Aorta (tissue), 5 donors: ENCODE measurements at regions not wholly inside any gene's neighbourhood (a gene's known extent, or its start where the extent isn't known, plus 50 kb on each side); places are given as distances from the start of the nearest gene placed in this dataset.

Experiments
- ATAC-seq: fragments of 200-7000 bp; cut with Tn5 transposase; one replicate; pipeline ENCODE4 v1.9.1; 2022; ENCODE audit warnings: moderate library complexity; ENCODE audit not compliant: low FRiP score
- DNase-seq, 2 donors: peaks; one replicate each; pipeline ENCODE4 v3.0.0-alpha.2; 2020
- H3K27ac ChIP-seq, 2 donors: one replicate each; pipeline ENCODE4 v1.5.1; 2013; ENCODE audit warnings: low read length in 2 of 2, mild to moderate bottlenecking in 2 of 2, moderate library complexity in 2 of 2, control low read depth in 1 of 2, inconsistent platforms in 1 of 2, low read depth in 1 of 2
- H3K27me3 ChIP-seq, 2 donors: one replicate each; pipeline ENCODE4 v1.6.1; 2013; ENCODE audit warnings: control low read depth in 1 of 2, low read length in 1 of 2, mild to moderate bottlenecking in 1 of 2, moderate library complexity in 1 of 2; ENCODE audit not compliant: insufficient read depth in 2 of 2, control insufficient read depth in 1 of 2
- H3K36me3 ChIP-seq, 2 donors: one replicate each; pipeline ENCODE4 v1.6.1; 2013; ENCODE audit warnings: control low read depth in 1 of 2, low read length in 1 of 2, mild to moderate bottlenecking in 1 of 2; ENCODE audit not compliant: insufficient read depth in 2 of 2, control insufficient read depth in 1 of 2
- H3K4me1 ChIP-seq, 2 donors: one replicate each; pipeline ENCODE4 v1.6.1; 2013; ENCODE audit warnings: low read length in 2 of 2, control low read depth in 1 of 2, mild to moderate bottlenecking in 1 of 2, moderate library complexity in 1 of 2; ENCODE audit not compliant: insufficient read depth in 2 of 2, control insufficient read depth in 1 of 2
- H3K4me3 ChIP-seq, 2 donors: one replicate each; pipeline ENCODE4 v1.5.1; 2013; ENCODE audit warnings: low read length in 2 of 2, control low read depth in 1 of 2, mild to moderate bottlenecking in 1 of 2
- H3K9me3 ChIP-seq: one replicate; pipeline ENCODE4 v1.6.1; 2013; ENCODE audit warnings: mild to moderate bottlenecking, low read length; ENCODE audit not compliant: control insufficient read depth
- WGBS, 2 donors: extraction: QIAGEN DNeasy Blood & Tissue Kit; methylation state at CpG; one replicate each; pipeline ENCODE4 v1.1.7; 2013; 5-methylcytosine and 5-hydroxymethylcytosine counted together
- intact Hi-C, 2 donors: fragments of 100-400 bp; cut with DNase I; formaldehyde crosslinking; loops; one replicate each; pipeline versions ENCODE4 v1.14.2 to v1.15.0; 2022
- donor health status: healthy with polysubstance abuse.
- donor health status: Bipolar disorder and iron deficiency.
- donor health status: DM: no; HTN: no; CAD: no.
- donor health status: DM: no; HTN: no; CAD: no.
- donor health status: DM: yes; HTN: yes; CAD: no.

DNA sequence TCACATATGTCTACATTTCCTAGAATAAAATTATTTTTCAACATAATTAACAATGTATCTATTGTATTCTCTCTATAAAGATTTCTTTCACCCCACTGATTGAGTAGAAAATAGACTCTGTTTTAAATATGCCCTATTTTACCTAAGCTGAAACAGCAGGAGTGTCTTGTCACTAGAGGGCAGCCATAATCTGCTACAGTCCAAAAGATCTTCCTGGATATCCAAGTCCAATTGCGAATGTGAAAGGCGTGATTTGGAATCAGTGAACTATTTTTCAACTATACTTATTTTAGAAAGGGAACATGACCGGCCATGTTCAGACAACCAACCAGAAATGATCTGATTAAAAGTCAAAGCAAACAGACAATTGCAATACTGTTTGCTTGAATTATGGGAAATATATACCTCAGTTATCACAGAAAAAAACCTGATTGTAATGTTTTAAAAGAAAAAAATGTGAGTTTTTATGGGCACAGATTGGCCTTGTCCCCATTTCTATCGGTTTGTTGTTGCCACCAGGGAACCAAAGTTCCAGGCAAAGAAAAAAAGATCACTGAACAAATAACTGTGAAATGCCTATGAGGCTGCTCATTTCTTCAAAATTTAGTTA lies 1211.0 kb upstream of the ADGRL4 start:
- intact Hi-C loops: no loop called here
- no peak overlapping the region for H3K4me3 ChIP-seq
- no peaks in the 10 kb centered on the region for H3K27me3 ChIP-seq
- ATAC-seq: peak; percentile 56
- DNase-seq: no peak
- 4 to 6% methylated on average over 4 of the region's 4 CpGs for WGBS, 2 donors
- no peaks in the 10 kb centered on the region for H3K9me3 ChIP-seq
- no peaks in the 10 kb centered on the region for H3K4me1 ChIP-seq
- H3K36me3 ChIP-seq: no peaks in the 10 kb centered on the region
- no peak overlapping the region for H3K27ac ChIP-seq

DNA sequence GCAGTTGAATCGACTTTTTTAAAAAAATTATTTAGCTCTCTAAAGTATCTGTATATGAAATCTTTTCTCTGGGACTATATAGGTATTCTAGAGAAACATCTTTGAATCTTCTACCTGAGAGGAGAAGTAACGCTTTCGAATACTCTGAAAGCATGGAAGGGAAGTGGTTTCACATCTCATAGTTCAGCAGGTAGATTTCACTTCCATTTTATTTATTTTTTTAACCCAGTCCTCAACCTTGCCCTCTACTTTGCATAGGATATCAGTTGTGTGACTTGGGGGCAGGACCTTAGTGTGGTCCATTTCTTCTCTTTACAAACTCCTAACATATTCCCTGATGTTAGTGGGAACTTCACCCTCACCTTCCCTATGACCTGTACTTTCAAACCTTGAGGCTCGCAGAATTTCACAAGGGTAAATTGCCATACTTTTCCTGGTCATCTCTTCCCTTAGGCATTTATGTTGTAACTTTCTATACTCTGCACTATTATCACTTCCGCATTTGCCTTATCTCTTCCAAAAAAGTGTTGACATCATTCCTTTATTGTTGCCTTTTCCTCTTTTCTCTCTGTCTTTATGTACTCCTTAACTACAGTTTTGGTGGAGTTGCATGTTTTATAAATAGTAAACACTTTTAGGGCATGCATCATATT lies 1208.5 kb upstream of the ADGRL4 start:
- H3K36me3 ChIP-seq: no peaks in the 10 kb centered on the region
- no peak for ATAC-seq
- no peaks in the 10 kb centered on the region for H3K27me3 ChIP-seq
- intact Hi-C loops: no loop called here
- DNase-seq: no peak
- 94 to 95% methylated on average over 5 of the region's 5 CpGs for WGBS, 2 donors
- H3K4me3 ChIP-seq: no peak overlapping the region
- no peaks in the 10 kb centered on the region for H3K4me1 ChIP-seq
- no peaks in the 10 kb centered on the region for H3K9me3 ChIP-seq
- H3K27ac ChIP-seq: no peak overlapping the region

DNA sequence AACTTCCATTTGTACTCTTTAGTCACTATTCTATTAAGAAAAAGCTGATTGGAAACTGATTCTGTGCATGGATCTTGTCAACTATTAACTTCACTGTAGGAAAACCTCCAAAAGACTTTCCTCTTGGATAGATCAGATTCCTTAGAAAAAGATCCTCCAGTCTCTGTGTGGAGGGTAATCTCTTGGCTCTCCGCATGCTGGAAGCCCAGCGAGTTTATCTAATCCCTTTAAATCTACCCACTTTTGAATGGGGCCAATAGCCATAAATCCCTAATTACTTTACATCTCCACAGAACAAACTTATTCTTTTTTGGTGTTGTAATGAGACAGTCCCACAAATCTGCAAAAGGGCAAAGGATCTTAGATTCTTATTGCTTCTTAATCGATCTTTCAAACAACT lies 1206.4 kb upstream of the ADGRL4 start:
- H3K27me3 ChIP-seq: no peaks in the 10 kb centered on the region
- no peaks in the 10 kb centered on the region for H3K4me1 ChIP-seq
- 97 to 98% methylated on average over 3 of the region's 3 CpGs for WGBS, 2 donors
- no peak overlapping the region for H3K27ac ChIP-seq
- DNase-seq: no peak
- H3K4me3 ChIP-seq: no peak overlapping the region
- no peak for ATAC-seq
- no peaks in the 10 kb centered on the region for H3K36me3 ChIP-seq
- no peaks in the 10 kb centered on the region for H3K9me3 ChIP-seq
- intact Hi-C loops: no loop called here

DNA sequence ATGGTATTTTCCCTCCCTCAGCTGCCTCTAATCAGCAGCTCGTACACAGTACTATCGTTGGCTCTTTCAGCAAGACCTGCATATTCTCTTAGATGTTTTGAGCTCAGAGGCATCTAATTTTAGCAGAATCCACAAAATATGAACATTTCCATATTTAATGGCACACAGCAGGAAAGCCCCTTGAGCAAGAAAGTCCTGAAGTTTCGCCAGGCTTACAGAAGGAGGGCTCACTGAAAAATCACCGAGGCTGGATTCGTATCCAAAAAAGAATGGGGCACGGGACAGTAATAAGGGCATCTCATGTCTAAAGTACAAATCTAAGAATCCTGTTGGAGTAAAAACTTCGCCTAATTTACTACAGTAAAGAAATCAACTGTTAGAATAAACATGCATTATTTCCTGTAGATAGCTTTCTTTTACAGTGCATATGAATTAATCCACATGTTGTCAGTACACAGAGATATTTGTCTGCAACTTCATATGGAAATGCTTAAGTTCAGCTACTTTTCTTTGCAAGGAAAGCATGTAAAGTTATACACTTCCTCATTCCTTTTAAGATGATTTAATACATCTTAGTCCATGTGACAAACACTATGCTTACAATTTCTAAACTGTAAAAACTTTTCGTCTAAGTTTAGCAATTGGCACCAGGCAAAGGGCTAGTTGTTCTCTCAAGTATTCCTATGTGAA lies 1205.3 kb upstream of the ADGRL4 start:
- ATAC-seq (no peak), DNase-seq (no peak)
- no peaks in the 10 kb centered on the region for H3K4me1 ChIP-seq
- H3K9me3 ChIP-seq: no peaks in the 10 kb centered on the region
- WGBS, 2 donors: 25 to 28% methylated on average over 8 of the region's 8 CpGs
- H3K27ac ChIP-seq: no peak overlapping the region
- intact Hi-C loops: no loop called here
- no peaks in the 10 kb centered on the region for H3K36me3 ChIP-seq
- no peaks in the 10 kb centered on the region for H3K27me3 ChIP-seq
- H3K4me3 ChIP-seq: no peak overlapping the region

DNA sequence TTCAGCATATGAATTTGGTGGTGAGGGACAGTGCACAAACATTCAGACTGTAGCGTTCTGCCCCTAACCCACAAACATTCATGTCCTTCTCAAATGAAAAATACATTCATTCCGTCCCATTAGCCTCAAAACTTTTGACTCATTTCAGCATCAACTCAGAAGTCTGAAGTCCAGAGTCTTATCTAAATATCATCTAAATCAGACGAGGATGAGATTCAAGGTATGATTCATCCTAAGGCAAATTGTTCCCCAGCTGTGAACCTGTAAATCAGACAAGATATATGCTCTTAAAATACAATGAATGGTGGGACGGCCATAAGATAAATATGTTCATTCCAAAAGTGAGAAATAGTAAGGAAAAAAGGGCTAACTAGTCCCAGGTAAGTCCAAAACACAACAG lies 1195.6 kb upstream of the ADGRL4 start:
- Histone ChIP-seq H3K36me3 (no peaks in the 10 kb centered on the region), H3K27ac (no peak overlapping the region), H3K27me3 (no peaks in the 10 kb centered on the region), H3K9me3 (no peaks in the 10 kb centered on the region), H3K4me1 (no peaks in the 10 kb centered on the region), H3K4me3 (no peak overlapping the region)
- 94 to 96% methylated on average over 4 of the region's 4 CpGs for WGBS, 2 donors
- no peak for ATAC-seq
- no peak for DNase-seq
- intact Hi-C loops: no loop called here

DNA sequence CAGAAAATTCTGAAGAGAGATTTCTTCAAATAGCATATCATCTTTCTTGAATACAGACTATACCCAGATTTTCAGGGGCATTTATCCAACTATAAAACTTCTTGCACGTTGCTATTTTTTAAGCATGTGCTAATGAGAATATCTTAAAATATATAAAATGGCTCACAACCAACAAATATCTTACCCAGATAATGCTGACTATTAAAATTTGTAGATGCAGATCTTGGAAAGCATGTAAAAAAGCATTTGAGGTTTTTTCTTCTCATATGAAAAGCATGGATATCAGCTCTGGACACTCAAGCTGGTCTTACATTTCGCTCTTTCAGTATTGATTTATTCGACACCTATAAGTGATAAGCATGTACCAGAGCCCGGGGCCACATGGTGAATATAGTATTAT lies 1187.7 kb upstream of the ADGRL4 start:
- intact Hi-C loops: no loop called here
- Histone ChIP-seq H3K9me3 (no peaks in the 10 kb centered on the region), H3K36me3 (no peaks in the 10 kb centered on the region), H3K27ac (no peak overlapping the region), H3K27me3 (no peaks in the 10 kb centered on the region), H3K4me1 (no peaks in the 10 kb centered on the region), H3K4me3 (no peak overlapping the region)
- ATAC-seq (no peak), DNase-seq (no peak)
- 80 to 81% methylated on average over 4 of the region's 4 CpGs for WGBS, 2 donors

DNA sequence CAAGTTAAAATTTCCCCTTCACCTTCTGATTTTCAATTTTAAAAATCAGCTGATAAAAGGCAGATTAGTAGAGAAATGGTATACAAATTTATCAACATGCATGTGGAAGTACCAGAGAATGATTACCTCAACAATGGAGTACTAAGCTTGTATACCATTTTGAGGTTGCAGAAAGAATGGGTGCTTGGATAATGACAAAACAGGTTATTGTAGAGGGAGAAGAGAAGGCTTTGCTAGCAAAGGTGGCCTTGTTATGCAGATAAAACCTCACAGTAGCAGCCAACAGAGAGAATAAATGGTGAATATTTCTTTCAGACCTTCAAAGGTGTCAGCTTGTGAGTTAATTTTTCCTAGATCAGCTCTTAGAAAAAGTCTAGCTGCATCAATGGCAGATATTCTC lies 1174.9 kb upstream of the ADGRL4 start:
- DNase-seq: no peak
- no peak overlapping the region for H3K27ac ChIP-seq
- ATAC-seq: no peak
- no peaks in the 10 kb centered on the region for H3K4me1 ChIP-seq
- H3K27me3 ChIP-seq: no peaks in the 10 kb centered on the region
- H3K36me3 ChIP-seq: no peaks in the 10 kb centered on the region
- H3K9me3 ChIP-seq: no peaks in the 10 kb centered on the region
- intact Hi-C loops: no loop called here
- no peak overlapping the region for H3K4me3 ChIP-seq

DNA sequence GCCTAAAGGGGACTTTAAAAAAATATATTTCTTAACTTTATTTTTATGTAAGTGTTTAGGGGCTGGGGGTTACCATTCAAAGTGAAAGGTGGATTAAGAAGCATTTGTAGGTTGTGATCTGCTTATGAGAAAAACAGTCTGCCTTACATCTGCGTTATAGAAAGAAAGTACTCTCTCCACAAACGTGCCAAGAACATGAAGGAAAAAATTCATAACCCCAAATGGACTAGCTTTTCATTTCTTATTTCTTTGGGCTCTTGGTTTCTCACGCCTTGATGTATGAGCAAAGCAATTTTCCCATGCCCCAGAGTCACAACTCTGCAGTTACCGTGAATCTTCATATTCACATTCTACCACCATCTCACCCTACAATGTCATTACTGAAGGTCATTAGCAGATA lies 1165.1 kb upstream of the ADGRL4 start:
- DNase-seq (no peak), ATAC-seq (no peak)
- intact Hi-C loops: no loop called here
- H3K4me3 ChIP-seq: no peak overlapping the region
- H3K27ac ChIP-seq: no peak overlapping the region
- no peaks in the 10 kb centered on the region for H3K9me3 ChIP-seq
- no peaks in the 10 kb centered on the region for H3K36me3 ChIP-seq
- 83 to 84% methylated on average over 4 of the region's 4 CpGs for WGBS, 2 donors
- H3K4me1 ChIP-seq: no peaks in the 10 kb centered on the region
- H3K27me3 ChIP-seq: no peaks in the 10 kb centered on the region
